ENCODE measurements at regions not wholly inside any gene's neighbourhood (a gene's known extent, or its start where the extent isn't known, plus 50 kb on each side); places are given as distances from the start of the nearest gene placed in this dataset.

- no peak for DNase-seq
Observed at GRCh38 chr2:236968880-236969534, 116.7 kb upstream of the COPS8 start.

GRCh38 chr2:236969767-236970655 is 115.7 kb upstream of the COPS8 start:
- no peak for DNase-seq

GRCh38 chr2:236970656-236971010 is 115.1 kb upstream of the COPS8 start:
- DNase-seq, result no peak

DNA sequence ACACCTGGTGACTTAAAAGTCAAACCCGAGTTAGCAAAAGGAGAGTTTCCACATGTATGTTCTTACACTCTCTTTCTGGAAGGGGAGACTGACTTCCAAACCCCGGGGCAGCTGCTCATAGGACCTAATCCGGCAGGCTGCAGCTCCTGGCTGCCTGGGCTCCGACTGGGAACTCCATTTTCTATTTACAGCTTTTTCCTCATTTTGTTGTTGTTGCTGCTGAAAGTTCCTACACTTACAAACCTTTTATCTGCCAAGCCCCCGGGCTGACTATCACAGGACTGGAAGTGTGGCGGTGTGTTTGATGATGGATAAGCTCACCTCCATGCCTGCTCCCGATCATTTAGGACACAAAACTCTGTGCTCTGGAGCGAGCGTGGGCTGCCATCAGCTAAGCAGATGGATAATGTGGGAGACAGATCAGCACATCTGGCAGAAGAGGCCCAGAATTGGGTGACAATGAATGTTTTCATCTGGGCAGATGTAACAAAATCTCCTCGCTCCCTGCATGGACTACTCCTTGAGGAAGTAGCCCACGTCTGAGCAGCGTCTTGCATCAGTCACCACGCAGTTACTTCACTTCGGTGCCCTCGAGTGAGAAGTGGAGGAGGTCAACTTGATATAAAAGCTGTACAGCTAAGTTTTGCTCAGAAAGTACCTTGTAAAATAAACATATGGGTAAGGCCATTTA is 114.4 kb upstream of the COPS8 start:
- no peak for DNase-seq

- DNase-seq, result no peak
Observed at GRCh38 chr2:236971919-236972381, 113.7 kb upstream of the COPS8 start.

GRCh38 chr2:236972491-236973342 is 113.0 kb upstream of the COPS8 start:
- no peak for DNase-seq

GRCh38 chr2:236973343-236973980 is 112.2 kb upstream of the COPS8 start:
- DNase-seq, result no peak

GRCh38 chr2:236974148-236974547 is 111.5 kb upstream of the COPS8 start:
- DNase-seq, result no peak

DNA sequence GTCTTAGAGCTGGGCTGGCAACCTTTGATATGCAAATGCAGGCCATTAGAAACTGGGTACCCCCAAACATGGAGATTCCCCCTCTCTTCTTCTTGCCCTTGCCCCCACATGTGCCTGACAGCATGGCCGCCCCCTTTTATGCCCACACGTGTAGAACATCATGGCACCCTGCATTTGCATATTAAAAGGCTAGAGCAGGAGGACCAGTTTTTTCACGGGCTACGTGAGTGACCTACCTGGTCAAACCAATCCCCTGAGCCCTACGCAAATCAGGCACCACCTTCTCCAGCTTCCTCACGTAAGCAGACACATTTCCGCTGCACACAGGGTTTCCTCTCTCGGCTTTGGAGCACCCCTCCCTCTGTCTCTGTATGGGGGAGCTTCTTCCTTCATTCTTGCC is 110.9 kb upstream of the COPS8 start:
- DNase-seq, result no peak

GRCh38 chr2:236975766-236976165 is 109.9 kb upstream of the COPS8 start:
- no peak for DNase-seq

DNA sequence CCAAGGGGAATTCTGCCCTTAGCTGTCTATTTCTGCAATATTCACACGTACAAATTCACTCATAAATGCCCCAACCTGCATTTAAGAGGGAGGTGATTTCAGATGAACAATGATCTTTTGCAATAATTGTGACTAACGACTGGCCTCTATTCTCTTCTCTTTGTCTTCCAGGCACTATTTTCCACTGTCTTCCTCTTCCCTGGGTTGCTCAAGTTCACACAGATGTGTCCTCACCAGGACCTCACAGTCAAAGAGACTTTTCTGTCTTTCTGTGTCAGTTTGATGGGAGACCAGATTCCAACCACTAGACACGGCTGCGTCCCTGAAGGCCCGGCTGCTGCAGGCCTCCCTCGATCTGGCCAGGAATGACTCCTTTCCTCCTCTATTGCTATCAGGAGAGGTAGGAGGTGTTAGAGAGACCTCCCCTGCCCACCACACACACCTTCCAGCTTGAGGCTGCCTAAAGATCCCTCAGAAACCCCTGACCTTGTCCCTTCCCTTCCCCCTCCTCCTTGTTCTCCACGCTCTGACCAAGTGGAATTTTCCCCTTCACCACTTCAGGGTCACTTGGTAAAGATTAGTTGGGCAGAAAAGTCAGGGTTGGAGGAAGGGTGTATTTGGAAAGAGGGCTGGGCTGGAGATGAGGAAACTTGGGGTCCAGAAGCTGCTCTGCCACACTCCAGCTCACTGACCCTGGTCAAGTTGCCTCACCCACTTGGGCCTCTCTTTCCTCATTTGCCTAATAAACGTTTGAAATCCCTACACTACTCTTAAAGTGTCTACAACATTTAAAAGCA is 109.2 kb upstream of the COPS8 start:
- no peak for DNase-seq

- DNase-seq, result no peak
Observed at GRCh38 chr2:236977063-236977851, 108.4 kb upstream of the COPS8 start.

DNA sequence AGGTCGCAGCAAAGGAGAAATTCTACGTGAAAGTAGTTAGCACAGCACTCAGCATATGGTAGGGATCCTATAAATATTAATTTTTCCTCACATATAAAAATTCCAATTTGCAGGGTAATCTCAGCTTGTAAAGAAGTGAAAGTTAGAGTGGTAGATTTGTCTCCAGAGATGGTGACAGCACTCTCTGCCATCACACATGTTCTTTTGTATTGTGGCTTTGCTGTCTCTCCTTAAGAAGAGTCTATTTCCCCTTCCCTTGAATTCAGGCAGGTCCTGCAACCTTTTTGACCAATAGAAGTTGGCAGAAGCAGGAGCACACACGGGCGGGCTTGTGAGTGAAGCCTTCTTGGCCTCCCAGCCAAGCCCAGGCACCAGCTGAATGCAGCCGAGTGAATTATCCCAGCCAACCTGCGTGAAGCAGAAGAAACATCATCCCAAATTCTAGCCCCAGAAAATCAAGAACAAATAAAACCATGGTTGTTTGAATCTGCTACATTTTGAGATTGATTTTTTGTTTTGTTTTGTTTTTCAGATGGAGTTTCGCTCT is 107.8 kb upstream of the COPS8 start:
- DNase-seq, result no peak

- DNase-seq, result no peak
Observed at GRCh38 chr2:236979664-236980063, 106.0 kb upstream of the COPS8 start.

DNA sequence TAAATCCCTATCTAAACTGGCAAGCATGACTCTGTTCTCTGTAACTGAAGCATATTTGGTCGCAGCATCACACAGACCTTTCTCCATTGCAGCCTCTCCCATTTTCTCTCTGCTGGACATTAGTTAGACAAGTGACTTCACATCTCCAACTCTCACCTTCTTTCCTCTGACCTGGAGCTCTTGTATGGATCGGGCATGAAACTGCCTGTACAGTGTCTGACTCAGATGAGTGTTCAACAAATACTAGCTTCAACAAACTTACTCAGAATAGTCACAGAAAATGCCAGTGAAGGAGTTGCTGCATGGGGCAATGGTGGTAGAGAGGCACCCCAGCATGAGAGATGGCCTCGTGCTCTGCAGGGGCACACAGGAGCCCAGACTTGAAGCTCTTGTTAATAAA is 104.7 kb upstream of the COPS8 start:
- DNase-seq, result no peak

- DNase-seq, result no peak
Observed at GRCh38 chr2:236981701-236982485, 103.8 kb upstream of the COPS8 start.

DNA sequence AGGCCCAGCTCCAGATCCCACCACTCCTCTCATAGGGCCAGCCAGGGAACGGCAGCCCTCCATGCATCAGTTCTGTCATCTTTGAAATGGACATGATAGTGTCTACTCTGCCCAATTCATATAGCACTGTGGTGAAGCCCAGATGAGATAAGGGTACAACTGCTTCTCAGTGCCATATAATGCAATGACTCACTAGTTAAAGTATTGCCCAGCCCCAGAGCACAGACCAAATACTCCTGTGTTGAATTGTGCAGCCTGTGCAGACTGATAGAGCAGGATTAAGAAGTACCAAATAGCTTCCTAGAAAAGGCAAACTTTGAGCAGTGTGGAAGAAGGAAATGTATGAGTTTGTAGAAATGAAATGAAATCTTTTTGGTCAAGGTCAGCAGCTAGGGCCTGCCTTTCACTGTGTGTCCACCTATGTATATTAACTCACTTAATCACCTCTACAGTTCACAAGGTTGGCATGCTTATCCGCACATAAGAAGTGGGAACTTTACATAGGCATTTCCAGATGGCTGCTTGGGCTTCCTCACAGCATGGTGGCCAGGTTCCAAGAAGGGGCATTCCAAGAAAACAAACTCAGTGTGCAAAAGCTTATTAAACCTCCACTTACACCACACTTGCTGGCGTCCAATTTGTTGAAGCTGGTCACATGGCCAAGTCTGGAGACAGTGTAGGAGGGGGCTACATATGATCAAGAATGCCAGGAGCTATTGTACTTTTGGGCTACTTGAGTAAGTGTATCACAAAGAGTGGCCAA is 102.8 kb upstream of the COPS8 start:
- DNase-seq, result no peak

Data from hypothalamus (tissue), 51 donors.